Activated CD4-positive, CD25-positive, alpha-beta regulatory T cell (primary cell): ENCODE measurements at regions not wholly inside any gene's neighbourhood (a gene's known extent, or its start where the extent isn't known, plus 50 kb on each side); places are given as distances from the start of the nearest gene placed in this dataset.

Source experiments
- DNase-seq, 4 experiments: peaks; one replicate each; lab custom pipeline; 2025; lab: John Stamatoyannopoulos, UW

DNA sequence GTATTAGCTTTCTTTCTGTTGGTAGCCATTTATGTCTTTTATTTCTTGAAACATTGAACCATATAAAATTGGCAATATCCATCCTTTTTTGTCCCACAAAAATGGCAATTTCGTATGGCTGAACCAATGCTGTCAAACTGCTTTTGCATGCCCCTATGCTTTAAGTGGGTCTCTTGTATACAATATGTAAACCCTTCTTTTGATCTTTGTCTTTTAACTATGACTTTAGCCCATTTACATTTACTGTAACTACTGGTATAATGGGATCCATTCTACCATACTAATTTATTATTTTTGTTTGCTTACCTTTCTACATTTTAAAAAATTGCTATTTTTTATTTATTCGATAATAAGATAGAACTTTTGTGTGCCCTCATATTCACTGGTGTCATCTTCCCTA is 93.4 kb downstream of the TENT4A start:
- DNase-seq = no peak

DNA sequence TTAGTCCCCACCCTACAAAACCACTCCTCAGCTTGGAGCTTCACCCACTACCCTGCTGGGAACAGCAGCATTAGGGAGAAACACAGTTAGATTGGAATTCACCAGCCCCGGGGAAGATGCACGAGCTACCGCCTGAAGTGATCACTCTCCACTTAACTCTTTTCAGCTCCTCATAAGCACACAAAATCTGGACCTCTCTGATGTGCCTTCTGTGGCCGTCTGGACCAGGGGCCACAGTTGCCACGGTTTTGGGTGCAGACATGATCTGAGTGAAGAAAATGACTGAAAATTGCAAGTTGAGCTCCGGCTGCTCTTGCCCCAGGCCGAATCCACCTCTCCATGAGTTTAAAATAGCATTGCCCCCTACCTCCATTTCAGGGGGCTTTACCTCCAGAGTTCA is 95.2 kb downstream of the TENT4A start:
- no peak for DNase-seq

DNA sequence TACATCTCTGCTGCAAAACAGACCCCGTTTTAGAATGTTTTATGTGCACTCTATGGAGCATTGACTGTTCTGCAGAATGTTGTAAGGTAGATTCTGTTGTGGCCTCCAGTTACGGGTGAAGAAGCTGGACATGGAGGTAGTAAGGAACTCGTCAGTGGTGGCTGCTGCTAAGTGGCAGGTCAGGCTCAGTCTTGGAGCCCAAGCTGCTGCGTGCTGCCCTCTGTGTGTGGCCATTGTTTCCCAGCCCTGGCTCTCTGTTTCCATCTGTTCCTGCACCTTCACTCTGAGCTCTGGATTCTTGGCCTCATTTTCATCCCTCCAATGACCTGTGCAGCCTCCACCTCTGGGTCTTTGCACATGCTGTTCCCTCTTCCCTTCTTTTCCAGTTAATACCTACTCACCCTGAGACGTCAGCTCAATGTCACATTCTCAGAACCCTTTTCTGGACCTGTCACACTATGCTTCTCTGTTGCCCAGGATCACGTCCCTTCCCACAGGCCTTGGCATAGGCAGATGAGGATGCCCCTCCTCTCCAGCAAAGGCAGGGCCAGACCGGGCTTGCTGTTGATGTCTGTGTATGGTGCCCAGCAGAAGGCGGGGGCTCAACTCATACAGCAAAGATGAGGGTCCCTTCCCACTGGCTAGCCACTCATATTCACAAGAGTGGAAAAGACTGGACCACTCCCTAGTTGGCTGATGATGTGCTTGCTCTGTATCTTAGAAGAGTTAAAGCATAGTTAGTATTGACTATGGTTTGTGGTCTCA is 97.6 kb downstream of the TENT4A start:
- DNase-seq = no peak

GRCh38 chr5:6812091-6812490 is 98.9 kb downstream of the TENT4A start:
- DNase-seq = no peak

GRCh38 chr5:6812800-6813731 is 99.8 kb downstream of the TENT4A start:
- no peak for DNase-seq

- no peak for DNase-seq
These were observed 101.6 kb downstream of the TENT4A start for GRCh38 chr5:6814816-6815215.

DNA sequence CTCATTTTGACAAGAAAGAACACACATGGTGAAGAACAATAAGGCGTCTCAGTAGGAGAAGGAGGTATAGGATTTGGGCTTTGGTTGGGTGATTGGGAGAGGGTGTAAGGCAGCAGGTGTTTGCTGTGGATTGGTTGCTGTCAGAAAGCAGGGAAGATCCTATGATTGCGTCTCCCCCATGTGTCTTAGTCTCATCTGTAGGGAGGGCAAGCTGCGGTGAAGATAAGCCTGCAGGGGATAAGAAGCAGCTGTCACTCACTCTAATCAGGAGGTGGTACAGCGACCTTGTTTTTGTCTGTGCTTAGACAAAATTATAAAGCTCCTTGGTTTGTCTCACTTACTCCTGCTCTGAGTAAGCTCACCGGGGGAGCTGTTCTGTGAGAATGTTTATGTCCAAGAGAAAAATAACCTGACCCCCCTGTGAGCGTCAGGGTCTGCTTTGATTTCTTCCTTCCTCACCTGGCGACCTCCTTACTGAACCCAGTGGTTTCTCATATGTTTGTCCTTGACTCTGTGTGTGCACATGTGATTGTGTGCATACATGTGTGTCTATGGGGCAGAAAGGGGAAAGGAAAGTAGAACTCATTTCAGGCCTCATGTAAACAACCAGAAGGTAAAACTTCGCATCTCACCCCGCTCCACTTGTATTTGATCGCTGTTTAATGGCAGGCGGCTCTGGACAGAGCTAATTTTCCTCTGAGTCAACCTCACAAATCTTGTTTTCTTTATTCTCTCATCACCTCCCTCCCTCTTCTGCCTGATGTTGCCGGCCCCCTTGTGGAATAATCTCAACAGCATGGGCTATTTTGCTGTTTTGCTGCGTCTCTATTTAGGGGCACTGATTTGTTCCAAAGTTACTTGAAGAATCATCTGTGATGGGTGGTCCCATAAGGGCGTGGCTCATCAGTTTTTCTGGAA is 105.6 kb downstream of the TENT4A start:
- no peak for DNase-seq

DNA sequence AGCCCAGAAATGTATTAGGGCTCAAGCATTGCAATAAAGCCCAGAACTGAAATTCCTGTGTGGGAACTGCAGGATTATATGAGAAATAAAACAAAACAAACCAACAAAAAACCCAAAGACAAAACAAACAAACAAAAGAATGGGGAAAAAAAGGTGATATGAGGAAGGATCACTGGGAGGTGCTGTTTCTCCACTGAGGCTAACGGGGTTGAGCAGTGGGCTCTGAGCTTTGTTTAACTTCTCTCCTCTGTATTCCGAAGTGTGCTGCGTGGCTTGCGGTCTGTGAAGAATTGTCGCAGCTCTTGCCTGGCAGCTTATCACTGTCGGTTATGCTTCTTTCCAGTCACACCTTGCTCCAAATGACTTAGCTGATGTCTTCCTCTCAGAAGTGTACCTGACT is 106.3 kb downstream of the TENT4A start:
- no peak for DNase-seq

- DNase-seq = peak in 2 of 4 experiments; percentile 4 to 26
These were observed 107.7 kb downstream of the TENT4A start for GRCh38 chr5:6820851-6821479.

DNA sequence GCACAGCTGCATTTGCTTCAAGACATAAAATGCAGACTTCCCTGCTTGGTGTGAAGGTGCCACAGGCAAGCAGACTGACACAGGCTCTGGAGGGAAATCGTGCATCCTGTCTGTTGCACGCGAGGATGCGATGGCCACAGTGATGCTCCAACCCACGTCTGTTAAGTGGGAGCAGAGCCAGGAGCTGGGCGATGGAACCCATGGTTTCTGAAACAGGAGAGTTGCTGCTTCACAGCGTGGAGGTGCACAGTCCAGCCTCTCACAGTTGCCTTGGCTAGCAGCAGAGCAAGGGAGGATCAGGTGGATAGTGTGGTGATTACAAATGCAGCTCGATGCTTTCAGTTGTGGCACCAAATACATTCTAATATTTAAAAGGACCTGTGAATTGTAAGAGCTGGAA is 108.8 kb downstream of the TENT4A start:
- no peak for DNase-seq

DNA sequence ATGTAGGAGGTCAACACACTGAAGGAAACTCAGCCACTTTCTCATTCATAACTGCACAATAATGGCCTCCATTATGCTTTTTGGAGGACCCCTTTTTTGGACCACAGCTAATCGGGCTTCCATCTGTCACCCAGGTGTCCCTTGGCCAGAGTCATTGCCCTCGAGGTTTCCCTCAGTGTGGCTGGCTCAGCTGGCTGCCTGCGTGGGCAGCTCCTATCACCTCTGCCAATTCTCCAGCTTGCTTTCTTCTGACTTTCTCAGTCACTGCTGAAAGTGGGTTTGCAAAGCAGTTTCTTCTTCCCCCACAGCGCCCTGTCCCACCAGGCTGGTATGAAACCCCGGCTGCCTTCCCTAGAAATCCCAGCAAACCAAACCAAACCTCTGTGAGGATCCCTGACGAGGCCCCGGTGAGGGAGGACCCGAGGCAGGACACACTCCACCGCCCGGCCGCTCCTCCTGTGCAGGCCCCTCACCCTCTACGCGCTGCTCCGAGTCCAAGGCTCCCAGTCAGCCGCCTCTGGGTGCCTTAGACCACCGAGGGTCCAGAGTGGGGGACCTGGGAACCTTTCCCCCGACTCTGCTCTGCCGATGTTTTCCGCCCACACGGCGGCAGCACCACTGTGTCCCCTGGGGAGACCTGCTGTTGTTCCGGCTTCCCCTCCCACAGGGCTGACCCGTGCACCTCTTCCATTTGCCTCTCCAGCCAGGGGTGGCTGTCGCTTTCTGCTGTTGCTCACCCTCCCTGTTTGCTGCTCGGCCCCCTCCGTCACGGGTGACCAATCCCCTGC is 109.5 kb downstream of the TENT4A start:
- no peak for DNase-seq

- no peak for DNase-seq
These were observed 110.8 kb downstream of the TENT4A start for GRCh38 chr5:6823996-6824395.

GRCh38 chr5:6825678-6826244 is 112.5 kb downstream of the TENT4A start:
- DNase-seq = no peak

DNA sequence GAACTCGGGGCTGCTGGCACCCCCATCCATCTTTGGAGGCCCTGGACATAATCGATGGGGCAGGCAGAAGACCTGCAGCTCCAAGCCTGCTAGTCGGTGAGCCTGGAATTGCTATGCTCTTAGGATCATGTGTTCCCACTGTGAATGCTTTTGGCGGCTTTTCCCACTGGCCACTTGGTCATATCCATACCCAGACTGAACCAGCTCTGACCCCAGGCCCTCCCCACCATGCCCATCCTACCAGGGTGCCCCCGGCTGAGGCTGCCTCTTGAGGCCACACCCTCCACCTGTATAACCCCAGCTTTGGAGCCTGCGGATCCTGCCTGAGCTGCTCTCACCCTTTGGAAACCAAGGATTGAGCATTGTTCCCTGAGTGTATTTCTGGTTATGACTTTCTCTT is 113.5 kb downstream of the TENT4A start:
- DNase-seq = no peak

- peak in 1 of 4 experiments; percentile 4 for DNase-seq
These were observed 114.4 kb downstream of the TENT4A start for GRCh38 chr5:6827526-6828219.

DNA sequence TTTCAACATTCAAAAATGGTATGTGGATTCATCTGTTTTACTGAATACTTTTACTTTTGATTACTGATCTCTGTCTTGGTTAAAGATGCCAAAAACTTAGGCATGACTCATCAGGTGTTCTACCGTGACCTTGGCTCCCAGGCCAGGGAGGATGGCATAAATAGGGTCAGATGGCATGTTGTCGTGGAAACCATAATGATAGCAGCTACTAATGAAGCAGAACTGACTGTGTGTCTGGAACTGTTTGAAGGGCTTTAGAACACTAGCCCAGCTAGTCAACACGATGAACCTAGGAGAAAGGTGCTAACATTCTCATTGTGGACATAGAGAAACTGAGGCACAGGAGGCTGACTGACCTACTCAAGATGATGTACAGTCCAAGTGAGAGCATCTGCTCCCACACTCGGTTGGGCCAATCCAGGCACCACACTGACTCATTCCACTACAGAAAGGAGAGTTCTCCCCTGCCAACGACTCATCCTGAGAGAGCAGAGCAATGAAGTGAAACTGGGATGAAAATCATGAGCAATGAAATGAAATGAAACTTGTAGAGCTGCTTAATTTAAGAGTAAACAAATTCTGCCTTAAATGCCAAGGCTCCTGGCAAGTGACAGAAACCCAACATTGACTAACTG is 116.0 kb downstream of the TENT4A start:
- peak in 1 of 4 experiments; percentile 13 for DNase-seq

- DNase-seq = no peak
These were observed 117.5 kb downstream of the TENT4A start for GRCh38 chr5:6830643-6831239.

- DNase-seq = no peak
These were observed 118.7 kb downstream of the TENT4A start for GRCh38 chr5:6831678-6832671.
